ENCODE measurements at regions not wholly inside any gene's neighbourhood (a gene's known extent, or its start where the extent isn't known, plus 50 kb on each side); places are given as distances from the start of the nearest gene placed in this dataset.
"Not testable (repeated sequence)": the region's sequence is repeated elsewhere in the genome, so short reads cannot be mapped to it uniquely, and the experiment has no call there.

DNA sequence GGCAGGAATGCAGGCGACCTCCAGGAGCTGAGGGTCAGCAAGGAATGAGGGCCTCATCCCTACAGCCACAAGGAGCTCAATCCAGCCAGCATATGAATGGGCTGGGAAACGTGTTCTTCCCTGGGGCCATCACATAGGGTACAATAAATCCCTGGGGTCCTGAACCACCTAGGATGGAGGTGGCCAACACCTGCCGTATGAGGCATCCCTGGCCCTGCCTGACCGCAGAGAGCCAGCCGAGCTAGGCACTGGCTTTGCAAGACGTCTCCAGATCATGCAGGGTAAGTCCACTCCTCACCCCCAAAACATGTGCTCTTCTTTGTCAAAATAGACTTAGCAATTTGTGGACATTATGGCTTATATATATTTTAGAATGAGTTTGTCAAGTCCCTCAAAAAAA is 303.7 kb upstream of the DIO3 start:
- no peak for DNase-seq
- peaks cover 4 to 5% of the 10 kb centered on the region in 2 donors for H3K4me1 Mint-ChIP-seq
- no peak overlapping the region for H3K27ac Mint-ChIP-seq
- no peaks in the 10 kb centered on the region for H3K9me3 Mint-ChIP-seq
- no peaks in the 10 kb centered on the region for H3K36me3 Mint-ChIP-seq
- no peak overlapping the region for H3K4me3 Mint-ChIP-seq
- peaks cover 0 to 8% (median under 1%) of the 10 kb centered on the region in 3 donors for H3K27me3 Mint-ChIP-seq (ENCODE audit: low read depth in 3 of 3)

GRCh38 chr14:101259748-101260147 is 301.5 kb upstream of the DIO3 start:
- H3K27ac Mint-ChIP-seq, result no peak overlapping the region
- no peaks in the 10 kb centered on the region for H3K4me1 Mint-ChIP-seq
- no peak for DNase-seq
- H3K27me3 Mint-ChIP-seq (ENCODE audit: low read depth in 3 of 3), result peaks cover 0 to 10% (median 0%) of the 10 kb centered on the region in 3 donors
- H3K36me3 Mint-ChIP-seq, result no peaks in the 10 kb centered on the region
- H3K4me3 Mint-ChIP-seq, result no peak overlapping the region
- no peaks in the 10 kb centered on the region for H3K9me3 Mint-ChIP-seq

- DNase-seq; H3K4me3 Mint-ChIP-seq; H3K36me3 Mint-ChIP-seq; H3K9me3 Mint-ChIP-seq; H3K27ac Mint-ChIP-seq; H3K4me1 Mint-ChIP-seq; H3K27me3 Mint-ChIP-seq (ENCODE audit: low read depth in 3 of 3): not testable (repeated sequence)
Measured at GRCh38 chr14:101266441-101266840, 294.9 kb upstream of the DIO3 start.

DNA sequence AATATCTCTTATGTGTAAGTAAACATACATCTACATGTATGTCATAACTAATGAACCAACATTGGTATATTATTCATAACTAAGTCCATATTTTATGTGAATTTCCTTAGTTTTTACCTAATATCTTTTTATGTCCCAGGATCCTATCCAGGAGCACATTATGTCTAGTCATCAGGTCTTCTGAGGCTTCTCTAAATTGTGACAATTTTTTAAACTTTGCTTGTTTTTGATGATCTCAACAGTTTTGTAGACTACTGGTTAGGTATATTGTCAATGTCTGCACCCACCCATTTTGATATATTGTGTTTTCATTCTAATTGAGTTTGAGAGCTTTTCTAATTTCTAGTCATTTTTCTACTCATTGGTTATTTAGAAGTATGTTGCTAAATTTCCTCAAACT is 288.2 kb upstream of the DIO3 start:
- Mint-ChIP-seq H3K4me1 (no peaks in the 10 kb centered on the region), H3K36me3 (no peaks in the 10 kb centered on the region), H3K4me3 (no peak overlapping the region), H3K9me3 (peaks cover 0 to 2% (median 0%) of the 10 kb centered on the region in 6 donors), H3K27me3 (ENCODE audit: low read depth in 3 of 3) (peaks cover 0 to 3% (median 1%) of the 10 kb centered on the region in 3 donors), H3K27ac (no peak overlapping the region)
- no peak for DNase-seq

DNA sequence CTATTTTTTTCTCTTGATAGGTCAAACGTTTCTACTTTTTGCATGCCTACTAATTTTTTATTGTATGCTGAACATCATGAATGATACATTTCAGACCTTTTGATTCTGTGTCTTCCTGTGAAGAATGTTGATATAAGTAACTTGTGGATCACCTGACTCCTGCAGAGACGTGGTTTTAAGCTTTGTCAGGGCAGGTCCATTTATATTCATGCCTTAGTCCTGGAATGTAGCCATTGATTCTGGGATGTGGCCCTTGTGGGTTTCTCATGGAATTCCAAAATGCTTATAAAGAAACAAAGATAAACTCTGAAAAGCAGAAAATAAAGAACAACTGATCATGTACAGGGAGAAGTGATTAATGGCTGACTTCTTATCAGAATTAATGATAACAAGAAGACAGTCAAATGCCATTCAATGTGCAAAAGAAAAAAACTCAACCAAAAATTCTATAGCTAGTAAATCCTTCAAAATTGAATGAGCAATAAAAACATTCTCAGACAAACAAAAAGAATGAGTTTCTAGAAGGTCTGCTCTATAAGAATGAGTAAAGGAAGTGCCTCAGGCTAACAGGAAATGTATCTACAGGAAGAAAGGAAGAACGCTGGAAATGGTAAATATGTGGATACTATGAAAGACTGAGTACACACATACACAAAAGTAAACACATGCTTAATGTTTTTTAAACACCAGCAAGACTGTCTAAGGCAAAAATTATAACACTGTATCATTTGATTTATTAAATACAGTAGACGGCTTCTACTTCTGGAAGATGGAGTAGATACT is 284.8 kb upstream of the DIO3 start:
- Mint-ChIP-seq H3K27me3 (ENCODE audit: low read depth in 3 of 3) (peaks cover 3 to 6% (median 3%) of the 10 kb centered on the region in 3 donors), H3K36me3 (no peaks in the 10 kb centered on the region), H3K4me1 (no peaks in the 10 kb centered on the region), H3K4me3 (no peak overlapping the region), H3K27ac (no peak overlapping the region), H3K9me3 (peaks cover 0 to 2% (median 0%) of the 10 kb centered on the region in 6 donors)
- no peak for DNase-seq

DNA sequence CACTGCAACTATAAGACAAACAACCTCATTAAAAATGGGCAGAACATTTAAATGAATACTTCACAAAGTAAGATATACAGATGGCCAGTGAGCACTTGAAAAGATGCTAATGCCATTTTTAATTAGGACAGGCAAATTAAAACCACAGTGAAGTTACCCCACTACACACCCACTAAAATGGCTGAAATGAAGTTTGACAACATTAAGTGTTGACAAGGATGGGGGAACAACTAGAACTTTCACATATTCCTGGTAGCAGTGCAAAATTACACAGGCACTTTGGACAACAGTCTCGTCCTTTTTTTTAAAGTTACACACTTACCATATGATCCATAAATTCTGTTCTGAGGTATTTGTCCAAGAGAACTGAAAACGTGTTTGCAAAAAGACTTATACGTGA is 278.9 kb upstream of the DIO3 start:
- Mint-ChIP-seq H3K27ac (no peak overlapping the region), H3K27me3 (ENCODE audit: low read depth in 3 of 3) (peaks cover 5 to 8% (median 6%) of the 10 kb centered on the region in 3 donors), H3K4me3 (no peak overlapping the region), H3K9me3 (no peaks in the 10 kb centered on the region), H3K4me1 (no peaks in the 10 kb centered on the region), H3K36me3 (no peaks in the 10 kb centered on the region)
- no peak for DNase-seq

GRCh38 chr14:101284711-101285110 is 276.6 kb upstream of the DIO3 start:
- Mint-ChIP-seq H3K27ac (no peak overlapping the region), H3K9me3 (no peaks in the 10 kb centered on the region), H3K36me3 (no peaks in the 10 kb centered on the region), H3K27me3 (ENCODE audit: low read depth in 3 of 3) (peaks cover 3 to 11% (median 4%) of the 10 kb centered on the region in 3 donors), H3K4me1 (no peaks in the 10 kb centered on the region), H3K4me3 (no peak overlapping the region)
- DNase-seq, result no peak

DNA sequence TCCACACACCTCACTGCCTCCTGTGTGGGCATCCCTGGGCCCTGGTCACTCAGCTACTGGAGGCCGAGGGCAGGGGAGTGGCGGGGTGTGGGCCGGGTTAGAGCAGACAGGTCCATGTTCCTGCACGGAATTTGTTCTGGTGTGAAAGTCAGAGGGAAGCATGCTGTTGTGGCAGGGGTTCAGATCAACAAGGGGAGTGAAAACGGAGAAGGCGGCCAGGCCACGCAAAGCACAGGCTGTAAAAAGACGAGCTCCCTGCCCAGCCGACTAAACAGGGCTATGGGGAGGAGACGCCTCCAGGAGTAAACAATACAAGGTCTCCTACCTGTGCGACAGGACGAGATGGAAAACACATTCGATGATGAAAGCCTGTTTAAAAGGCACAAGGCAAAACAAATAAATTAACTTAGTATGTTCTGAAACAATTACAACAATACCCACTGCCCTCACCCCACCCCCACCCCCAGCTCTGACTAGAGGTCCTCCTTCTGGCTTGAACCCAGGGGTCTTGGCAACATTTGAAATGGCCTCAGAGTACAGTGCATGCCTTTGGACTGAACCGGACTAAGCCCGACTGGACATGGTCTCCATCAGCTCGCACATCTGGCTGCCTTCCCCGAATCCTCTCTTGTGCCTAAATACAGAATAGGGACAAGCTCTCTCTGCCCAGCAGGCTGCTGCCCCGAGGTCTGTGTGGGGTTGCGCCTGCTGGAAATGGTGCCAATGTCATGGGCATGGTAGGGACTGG is 274.9 kb upstream of the DIO3 start:
- H3K9me3 Mint-ChIP-seq, result no peaks in the 10 kb centered on the region
- peaks cover 3 to 11% (median 6%) of the 10 kb centered on the region in 3 donors for H3K27me3 Mint-ChIP-seq (ENCODE audit: low read depth in 3 of 3)
- H3K4me1 Mint-ChIP-seq, result no peaks in the 10 kb centered on the region
- no peaks in the 10 kb centered on the region for H3K36me3 Mint-ChIP-seq
- H3K27ac Mint-ChIP-seq, result no peak overlapping the region
- no peak for DNase-seq
- no peak overlapping the region for H3K4me3 Mint-ChIP-seq

DNA sequence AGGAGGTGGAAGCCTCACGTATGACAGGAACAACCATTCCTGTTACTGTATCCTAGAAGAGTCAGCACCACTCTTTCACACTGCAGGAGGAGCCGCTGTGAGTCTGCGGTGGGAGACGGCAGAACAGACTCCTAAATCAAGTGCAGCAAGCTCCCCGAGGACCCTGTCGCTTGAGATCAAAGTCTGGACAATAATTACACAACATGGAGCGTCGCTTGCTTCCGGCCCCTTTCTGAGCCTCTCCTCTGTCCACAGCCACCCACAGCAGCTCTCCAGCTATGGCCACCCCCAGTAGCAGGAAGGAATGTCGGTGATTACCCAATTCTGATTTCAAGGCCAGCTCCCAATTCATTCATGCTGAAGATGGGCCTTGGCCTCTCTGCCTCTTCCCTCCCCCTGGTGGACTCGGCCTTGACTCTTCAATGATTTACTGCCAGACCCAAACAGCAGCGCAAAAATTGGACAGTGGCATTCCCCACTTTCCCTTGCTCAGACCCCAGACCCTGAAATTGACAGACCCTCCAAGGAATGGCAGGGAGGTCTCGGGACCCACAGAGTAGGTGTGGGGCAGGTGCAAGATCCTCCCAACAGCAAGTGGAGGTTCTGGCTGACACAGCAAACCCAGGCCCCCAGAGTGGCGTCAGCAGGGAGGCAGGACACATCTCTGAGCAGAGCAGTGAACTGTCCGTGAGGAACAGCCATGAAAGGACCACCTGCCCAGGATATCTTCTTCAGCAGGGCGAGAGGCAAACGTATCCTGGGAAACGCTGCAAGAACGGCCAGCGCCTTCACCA is 272.7 kb upstream of the DIO3 start:
- Mint-ChIP-seq H3K27me3 (ENCODE audit: low read depth in 3 of 3) (peaks cover 0 to 13% (median 6%) of the 10 kb centered on the region in 3 donors), H3K4me1 (no peaks in the 10 kb centered on the region), H3K36me3 (no peaks in the 10 kb centered on the region), H3K9me3 (peaks cover 0 to 2% (median 0%) of the 10 kb centered on the region in 6 donors), H3K4me3 (no peak overlapping the region), H3K27ac (no peak overlapping the region)
- DNase-seq, result no peak

- H3K4me3 Mint-ChIP-seq, result no peak overlapping the region
- no peak for DNase-seq
- no peaks in the 10 kb centered on the region for H3K4me1 Mint-ChIP-seq
- H3K27me3 Mint-ChIP-seq (ENCODE audit: low read depth in 3 of 3), result peaks cover 0 to 13% (median 6%) of the 10 kb centered on the region in 3 donors
- peaks cover 0 to 2% (median 0%) of the 10 kb centered on the region in 6 donors for H3K9me3 Mint-ChIP-seq
- H3K27ac Mint-ChIP-seq, result no peak overlapping the region
- no peaks in the 10 kb centered on the region for H3K36me3 Mint-ChIP-seq
Measured at GRCh38 chr14:101289230-101289690, 272.0 kb upstream of the DIO3 start.

GRCh38 chr14:101289911-101290310 is 271.4 kb upstream of the DIO3 start:
- Mint-ChIP-seq H3K36me3 (no peaks in the 10 kb centered on the region), H3K4me3 (no peak overlapping the region), H3K27me3 (ENCODE audit: low read depth in 3 of 3) (peaks cover 0 to 13% (median 6%) of the 10 kb centered on the region in 3 donors), H3K9me3 (peaks cover 0 to 2% (median 0%) of the 10 kb centered on the region in 6 donors), H3K27ac (no peak overlapping the region), H3K4me1 (no peaks in the 10 kb centered on the region)
- no peak for DNase-seq

GRCh38 chr14:101290611-101291010 is 270.7 kb upstream of the DIO3 start:
- H3K4me3 Mint-ChIP-seq, result no peak overlapping the region
- no peaks in the 10 kb centered on the region for H3K36me3 Mint-ChIP-seq
- no peaks in the 10 kb centered on the region for H3K4me1 Mint-ChIP-seq
- peaks cover 2 to 10% (median 6%) of the 10 kb centered on the region in 3 donors for H3K27me3 Mint-ChIP-seq (ENCODE audit: low read depth in 3 of 3)
- no peak for DNase-seq
- peaks cover 0 to 2% (median 0%) of the 10 kb centered on the region in 6 donors for H3K9me3 Mint-ChIP-seq
- no peak overlapping the region for H3K27ac Mint-ChIP-seq

DNA sequence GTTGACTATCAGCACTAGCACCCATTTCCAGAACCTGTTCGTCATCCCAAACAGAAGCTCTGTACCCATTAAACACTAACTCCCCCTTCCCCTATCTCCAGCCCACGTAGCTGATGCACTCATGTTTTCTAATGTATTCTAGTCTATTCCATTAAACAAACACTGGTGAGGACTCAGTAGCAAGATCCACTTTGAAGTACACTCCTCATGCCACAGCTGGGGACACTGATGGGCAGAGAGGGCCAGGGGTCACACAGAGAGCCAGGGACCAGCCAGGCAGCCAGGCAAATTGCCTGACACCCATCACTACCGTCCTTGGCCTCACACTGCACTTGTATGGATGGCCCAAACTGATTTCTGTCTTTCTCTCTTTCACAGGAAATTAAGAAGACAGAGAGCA is 269.9 kb upstream of the DIO3 start:
- Mint-ChIP-seq H3K9me3 (peaks cover 0 to 2% (median under 1%) of the 10 kb centered on the region in 6 donors), H3K36me3 (peaks cover 0 to 2% (median 0%) of the 10 kb centered on the region in 3 donors), H3K4me1 (no peaks in the 10 kb centered on the region), H3K27ac (no peak overlapping the region), H3K4me3 (no peak overlapping the region), H3K27me3 (ENCODE audit: low read depth in 3 of 3) (peaks cover 2 to 11% (median 6%) of the 10 kb centered on the region in 3 donors)
- DNase-seq, result no peak

All from immature natural killer cell (primary cell).